HG02840 (cell line): ENCODE measurements at regions not wholly inside any gene's neighbourhood (a gene's known extent, or its start where the extent isn't known, plus 50 kb on each side); places are given as distances from the start of the nearest gene placed in this dataset.
A peak's percentile ranks its signal among the peaks of the same experiment; 100 is the strongest.
"Not testable (repeated sequence)": the region's sequence is repeated elsewhere in the genome, so short reads cannot be mapped to it uniquely, and the experiment has no call there.

ENCODE experiments used
- ATAC-seq: cut with Tn5 transposase; IDR thresholded peaks from one replicate; pipeline ENCODE4 v1.9.1; 2021; ENCODE audit warnings: mild to moderate bottlenecking, moderate library complexity, moderate number of reproducible peaks; ENCODE audit not compliant: unreplicated experiment, low FRiP score

DNA sequence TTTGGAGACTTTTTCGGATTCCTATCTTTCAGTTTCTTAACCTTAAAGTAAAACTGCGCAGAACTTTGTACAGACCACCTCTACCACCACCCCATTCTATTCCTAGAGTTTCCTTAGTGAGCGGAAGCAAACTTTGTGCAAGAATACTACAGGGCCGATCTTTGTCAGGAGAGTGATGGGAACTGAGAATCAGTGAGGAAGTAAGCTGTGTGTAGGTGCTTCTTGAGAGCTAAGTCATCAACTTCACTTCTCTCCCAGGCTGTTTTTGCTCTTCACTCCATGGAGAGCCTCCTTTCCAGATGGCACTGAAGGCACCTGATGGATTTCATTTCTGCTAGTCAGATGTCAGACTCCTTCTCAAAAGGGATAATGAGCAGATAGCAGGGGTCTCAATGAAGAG, 127.3 kb downstream of the SPATA31D1 start:
- ATAC-seq = no peak

DNA sequence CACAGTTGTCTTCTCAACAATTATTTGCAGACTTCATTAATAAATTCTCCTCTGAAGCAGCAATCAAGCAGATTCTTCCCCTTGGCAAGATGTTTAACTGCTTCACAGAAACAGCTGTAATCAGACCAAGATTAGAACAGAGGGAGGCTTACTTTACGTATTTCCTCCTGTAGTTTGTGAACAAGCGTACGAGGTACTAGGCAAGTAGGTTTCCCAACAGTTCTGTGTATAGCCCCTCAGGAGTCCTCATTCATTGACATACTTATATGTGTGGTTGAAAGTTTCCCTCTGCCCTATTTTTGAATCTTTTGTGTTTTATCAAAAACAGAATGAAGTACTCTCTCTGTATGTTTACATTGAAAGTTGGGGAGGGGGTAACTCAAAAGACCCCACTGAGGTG, 128.0 kb downstream of the SPATA31D1 start:
- no peak for ATAC-seq

DNA sequence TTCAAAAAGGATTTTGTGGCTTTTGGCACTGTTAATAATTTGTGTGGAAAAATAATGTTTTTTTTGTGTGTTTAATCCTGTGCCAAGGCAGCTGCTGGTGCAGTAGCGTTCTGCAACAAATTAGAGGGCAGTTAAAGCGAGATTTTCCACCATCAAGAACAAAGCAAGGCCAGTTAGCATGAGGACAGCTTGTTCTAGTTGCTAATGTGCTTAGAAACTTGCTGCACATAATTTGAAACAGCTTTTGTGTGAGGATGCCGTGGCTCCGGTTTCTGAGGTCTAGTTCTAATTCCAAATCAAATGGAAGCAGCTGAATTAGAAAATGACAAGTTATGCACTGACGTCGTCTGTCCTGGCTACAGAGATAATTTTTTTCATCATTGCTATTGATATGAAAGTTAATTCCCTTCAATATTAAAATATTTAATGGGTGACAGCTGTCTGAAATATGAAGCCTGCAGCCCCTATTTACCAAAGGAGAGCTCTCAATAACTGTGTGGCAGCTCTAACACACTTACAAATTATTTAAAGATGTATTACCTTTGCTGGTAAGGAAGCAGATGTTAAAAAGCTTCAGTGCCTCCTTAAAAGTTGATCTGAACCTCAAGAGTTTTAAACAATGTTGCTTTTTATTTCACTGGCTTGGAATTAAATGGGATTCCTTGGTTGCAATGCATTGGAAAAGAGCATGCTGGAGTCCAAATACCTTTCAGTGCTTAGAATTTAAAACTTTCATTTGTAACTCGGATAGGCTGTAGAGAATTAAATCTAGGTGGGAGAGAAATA, 128.6 kb downstream of the SPATA31D1 start:
- ATAC-seq = no peak

DNA sequence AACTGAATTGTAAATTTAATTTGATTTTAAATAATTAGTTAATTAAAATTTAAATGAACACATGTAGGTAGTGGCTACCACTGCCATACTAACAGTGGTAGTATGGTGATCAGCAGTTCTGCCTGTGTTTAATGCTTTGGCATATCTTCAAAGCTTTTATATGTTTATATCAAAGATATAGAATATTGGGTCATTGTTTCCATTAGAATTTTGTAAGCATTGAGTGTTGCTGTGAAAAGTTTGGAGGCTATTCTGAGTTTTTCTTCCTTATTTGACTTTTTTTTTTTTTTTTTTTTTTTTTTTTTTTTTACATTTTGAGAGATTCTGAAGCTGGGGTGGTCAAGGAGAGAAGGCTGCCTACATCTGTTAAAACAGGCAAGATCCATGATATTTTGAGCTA, 134.2 kb downstream of the SPATA31D1 start:
- no peak for ATAC-seq

DNA sequence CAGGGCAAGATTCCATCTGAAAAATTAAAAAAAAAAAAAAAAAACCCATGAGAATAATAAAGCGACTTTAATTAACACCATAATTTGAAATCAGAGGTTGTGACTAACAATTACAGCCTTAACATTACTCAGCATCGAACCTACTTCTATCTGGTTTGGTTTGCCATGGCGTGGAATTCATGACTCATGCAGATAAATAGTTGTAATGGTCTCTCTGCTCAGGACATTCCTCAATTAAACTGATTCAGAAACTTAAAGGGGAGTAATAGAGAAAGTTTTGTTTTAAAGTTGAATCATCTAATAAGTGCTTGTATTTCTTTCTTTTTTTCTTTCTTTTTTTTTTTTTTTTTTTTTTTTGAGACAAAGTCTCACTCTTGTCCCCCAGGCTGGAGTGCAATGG, 135.5 kb downstream of the SPATA31D1 start:
- no peak for ATAC-seq

DNA sequence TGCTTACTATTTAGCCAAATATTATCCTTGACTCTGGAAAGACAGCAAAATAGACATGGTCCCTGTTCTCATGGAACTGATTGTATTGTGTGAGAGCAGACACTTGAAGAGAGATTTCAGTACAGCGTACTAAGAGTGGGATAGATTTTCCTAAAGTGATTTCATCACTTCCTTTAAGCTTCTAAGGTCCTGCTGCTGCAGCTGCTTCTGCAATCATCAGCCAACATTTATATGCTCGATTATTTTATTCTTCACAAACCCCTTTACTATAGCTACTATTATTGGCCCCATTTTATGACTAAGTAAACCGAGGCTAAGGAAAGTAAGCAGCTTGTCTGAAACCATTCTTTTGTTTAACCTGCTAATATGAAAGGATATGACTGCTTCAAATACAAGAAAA, 137.7 kb downstream of the SPATA31D1 start:
- no peak for ATAC-seq

DNA sequence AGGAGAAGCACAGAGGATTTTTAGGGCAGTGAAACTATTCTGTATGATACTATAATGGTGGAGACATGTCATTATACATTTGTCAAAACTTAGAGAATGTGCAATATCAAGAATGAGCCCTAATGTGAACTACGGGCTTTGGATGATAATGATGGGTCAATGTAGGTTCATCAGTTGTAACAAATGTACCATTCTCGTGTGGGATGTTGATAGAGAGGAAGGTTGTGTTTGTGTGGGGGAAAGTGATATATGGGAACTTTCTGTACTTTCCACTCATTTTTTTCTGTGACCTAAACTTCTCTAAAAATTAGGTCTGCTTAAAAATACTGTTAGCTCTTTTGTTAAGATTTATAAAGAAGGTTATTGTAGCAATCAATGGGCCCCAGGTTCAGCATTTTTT, 138.9 kb downstream of the SPATA31D1 start:
- no peak for ATAC-seq

DNA sequence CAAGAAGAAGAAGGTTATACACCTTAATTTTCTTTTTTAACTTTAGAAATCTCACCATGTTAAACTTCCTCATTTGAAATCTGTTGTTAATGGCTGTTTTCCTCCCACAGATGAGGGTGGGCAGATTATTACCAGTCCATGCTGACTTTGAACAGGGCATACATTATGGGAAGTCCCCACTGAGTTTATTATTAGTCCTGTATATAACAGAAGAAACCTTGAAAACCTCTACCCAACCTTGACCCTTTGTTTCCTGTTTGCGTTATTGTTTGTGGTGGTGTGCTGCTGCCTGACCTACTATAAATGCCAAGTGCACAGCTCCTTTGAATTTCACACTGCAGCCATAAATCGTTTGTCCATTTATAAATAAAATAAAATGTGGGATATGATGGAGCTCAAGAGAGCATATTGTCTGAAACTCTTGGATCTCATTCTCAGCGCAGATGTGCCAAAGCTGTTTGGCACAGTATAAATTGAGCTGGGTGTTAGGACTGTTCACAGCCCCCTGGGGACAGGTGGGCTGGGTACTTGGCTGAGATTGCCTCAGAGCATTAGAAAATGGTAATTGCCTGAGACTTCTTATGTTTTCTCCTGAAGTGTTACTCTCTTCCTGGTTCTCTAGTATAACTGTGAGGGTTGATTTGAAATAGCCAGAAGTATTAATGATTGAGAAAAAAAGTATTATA, 139.6 kb downstream of the SPATA31D1 start:
- ATAC-seq = peak; percentile 60

DNA sequence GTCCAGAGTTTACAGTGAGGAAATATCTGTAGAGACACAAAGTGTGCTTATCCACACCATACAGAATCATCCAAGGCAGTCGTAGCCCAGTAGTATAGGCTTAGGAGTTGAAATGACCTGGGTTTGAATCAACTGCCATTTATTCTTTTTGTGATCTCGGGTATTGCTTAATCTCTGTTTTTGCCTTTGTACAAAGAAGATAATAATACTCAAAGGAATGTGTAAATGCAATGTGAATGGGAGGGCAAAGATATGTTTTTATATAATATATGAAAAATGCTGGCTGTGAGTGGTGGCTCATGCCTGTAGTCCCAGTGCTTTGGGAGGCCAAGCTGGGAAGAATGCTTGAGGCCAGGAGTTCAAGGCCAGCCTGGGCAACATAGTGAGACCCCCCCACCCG, 141.1 kb downstream of the SPATA31D1 start:
- no peak for ATAC-seq

DNA sequence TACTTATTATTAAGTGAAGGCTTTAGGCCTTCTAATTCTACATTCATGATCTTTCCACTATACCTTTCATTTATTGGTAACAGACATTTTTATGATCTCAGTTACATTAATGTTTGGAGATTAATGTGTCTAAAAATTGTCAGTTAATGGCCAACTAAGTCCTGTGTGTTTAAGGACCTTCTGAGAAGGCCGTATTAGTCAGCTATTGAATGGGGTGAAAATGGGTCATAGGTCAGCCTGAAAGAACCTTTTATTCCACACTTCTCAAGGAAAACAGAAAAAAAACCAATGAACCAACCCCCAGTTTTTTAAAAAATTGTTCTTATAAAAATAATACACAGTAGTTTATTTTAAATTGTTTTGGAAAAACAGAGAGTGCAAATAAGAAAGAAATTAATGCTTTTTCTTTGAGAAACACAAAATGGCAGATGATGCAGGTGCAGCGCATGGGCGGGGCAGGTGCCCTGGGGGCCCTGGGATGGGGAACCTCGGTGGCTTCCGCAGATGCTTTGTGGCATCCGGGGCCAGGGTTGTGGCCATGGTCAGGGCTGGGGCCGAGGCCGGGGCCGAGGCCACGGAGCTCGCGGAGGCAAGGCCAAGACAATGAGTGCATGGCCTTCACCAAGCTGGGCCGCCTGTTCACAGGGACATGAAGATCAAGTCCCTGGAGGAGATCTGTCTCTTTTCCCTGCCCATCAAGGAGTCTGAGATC, 141.9 kb downstream of the SPATA31D1 start:
- no peak for ATAC-seq

DNA sequence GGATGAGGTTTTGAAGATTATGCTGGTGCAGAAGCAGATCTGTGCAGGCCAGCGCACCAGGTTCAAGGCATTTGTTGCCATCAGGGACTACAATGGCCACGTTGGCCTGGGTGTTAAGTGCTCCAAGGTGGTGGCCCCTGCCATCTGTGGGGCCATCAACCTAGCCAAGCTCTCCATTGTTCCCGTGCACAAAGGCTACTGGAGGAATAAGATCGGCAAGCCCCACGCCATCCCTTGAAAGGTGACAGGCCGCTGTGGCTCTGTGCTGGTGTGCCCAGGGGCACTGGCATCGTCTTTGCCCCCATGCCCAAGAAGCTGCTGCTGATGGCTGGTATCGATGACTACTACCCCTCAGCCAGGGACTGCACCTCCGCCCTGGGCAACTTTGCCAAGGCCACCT, 142.5 kb downstream of the SPATA31D1 start:
- no peak for ATAC-seq

DNA sequence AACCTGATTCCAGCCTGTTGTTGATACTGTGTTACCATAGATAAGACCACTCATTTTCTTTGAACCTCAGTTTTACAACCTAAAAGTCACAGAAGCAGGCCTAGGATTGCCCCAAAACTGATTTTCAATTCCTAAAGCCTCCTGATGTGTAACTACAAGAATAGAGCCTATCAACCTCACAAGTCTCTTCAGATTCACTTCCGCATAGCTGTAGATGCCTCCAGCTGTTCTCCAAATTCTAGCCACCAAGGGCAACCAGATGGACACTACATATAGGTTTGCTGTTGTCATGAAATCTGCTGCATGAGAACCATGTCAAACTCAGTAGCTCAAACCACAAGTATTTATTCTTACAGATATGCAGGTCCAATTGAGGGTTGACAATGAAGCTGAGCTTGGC, 143.5 kb downstream of the SPATA31D1 start:
- ATAC-seq = no peak

DNA sequence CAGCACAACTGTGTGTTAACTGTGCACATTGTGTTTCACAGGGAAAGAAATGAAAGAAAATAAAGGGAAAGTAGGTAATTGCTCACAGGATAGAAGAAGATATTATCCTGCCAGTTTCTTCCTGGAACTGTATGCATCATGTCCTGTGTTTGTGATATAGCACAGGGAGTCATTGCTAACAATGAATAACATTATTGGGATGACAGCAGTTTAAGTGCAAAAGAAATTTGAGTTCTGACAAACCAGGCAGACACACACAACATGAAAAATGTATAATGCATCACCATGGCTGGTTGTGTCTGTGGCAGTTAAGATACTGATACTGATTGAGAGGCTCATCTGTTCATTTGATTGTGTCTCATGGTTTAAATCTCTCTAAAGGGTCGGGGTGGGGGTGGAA, 145.4 kb downstream of the SPATA31D1 start:
- no peak for ATAC-seq

DNA sequence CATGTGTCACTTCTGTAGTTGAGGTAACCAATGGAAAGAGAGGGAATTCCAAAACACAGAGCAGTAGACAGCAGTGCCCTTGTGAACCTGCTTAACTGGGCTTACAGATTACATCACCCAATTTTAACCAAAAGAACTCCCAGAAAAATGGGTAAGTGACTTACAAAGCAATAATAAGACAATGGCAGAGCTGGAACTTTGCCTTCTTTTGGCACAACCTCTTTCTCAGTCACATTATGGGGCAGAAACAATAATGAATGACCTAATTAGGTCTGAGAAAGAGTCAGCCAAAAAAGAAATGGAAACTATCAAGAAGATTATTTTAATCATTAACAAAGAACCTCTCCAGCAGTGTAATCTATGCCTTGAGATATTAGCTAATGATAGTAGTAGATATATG, 146.5 kb downstream of the SPATA31D1 start:
- ATAC-seq = no peak

DNA sequence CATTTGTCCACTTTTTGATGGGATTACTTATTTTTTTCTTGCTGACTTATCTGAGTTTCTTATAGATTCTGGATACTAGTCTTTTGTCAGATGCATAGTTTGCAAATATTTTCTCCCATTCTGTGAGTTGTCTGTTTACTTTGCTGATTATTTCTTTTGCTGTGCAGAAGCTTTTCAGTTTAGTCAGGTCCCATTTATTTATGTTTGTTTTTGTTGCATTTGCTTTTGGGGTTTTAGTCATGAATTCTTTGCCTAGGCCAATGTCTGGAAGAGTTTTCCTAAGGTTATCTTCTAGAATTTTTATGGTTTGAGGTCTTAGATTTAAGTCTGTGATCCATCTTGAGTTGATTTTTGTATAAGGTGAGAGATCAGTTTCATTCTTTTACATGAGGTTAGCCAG, 149.5 kb downstream of the SPATA31D1 start:
- ATAC-seq = not testable (repeated sequence)

DNA sequence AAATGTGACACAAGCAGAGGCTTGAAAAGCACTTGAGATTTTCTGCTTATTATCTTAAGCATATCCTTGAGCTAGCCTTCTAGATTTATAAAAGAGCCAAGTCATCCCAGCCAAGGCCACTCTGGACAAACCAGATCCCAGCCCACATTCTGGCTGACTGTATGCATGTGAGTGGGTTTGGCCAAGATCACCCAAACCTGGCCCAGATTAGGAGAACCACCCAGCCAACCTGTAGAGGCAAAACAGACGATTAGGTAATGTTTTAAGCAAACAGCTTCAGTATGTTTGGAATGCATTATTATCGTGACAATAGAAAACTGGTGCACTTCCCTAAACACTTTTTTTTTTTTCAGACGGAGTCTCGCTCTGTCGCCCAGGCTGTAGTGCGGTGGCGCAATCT, 151.9 kb downstream of the SPATA31D1 start:
- no peak for ATAC-seq

DNA sequence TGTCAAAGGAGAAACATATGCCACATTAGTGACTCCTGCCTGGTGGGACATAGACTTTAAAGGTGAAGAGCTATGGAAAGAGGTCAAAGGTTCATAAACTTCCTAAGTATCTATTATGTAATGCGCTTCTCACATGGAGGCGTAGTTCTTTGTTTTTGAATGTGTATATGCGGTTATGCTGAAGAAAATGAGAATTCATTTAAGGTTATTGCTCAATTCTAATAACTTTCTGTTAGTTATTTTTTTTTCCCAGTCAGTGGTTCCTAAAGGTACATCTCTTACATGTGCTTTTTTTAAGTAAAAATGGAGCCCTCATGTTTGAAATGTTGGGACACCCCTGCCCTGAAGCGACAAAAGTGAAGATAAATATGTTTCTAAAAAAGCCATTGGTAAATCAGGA, 156.2 kb downstream of the SPATA31D1 start:
- no peak for ATAC-seq

DNA sequence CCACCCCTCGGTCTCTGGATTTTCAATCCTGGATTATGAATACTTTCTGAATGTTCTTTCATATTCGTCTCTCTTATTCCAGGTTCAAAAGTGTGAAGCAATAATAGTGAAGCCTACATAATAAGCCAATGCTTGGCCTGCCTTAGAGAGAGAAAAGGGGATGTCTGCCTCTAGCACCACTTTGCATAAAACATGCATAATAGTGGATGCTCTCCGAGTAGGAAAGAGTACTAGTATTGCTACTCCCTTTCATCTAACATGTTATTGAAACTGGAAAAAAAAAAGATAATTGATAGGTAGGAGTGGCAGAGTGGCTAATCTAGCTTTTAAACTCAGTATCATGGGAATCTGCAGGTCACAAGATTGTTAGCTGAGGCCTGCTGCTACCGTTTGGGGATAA, 158.1 kb downstream of the SPATA31D1 start:
- ATAC-seq = no peak

DNA sequence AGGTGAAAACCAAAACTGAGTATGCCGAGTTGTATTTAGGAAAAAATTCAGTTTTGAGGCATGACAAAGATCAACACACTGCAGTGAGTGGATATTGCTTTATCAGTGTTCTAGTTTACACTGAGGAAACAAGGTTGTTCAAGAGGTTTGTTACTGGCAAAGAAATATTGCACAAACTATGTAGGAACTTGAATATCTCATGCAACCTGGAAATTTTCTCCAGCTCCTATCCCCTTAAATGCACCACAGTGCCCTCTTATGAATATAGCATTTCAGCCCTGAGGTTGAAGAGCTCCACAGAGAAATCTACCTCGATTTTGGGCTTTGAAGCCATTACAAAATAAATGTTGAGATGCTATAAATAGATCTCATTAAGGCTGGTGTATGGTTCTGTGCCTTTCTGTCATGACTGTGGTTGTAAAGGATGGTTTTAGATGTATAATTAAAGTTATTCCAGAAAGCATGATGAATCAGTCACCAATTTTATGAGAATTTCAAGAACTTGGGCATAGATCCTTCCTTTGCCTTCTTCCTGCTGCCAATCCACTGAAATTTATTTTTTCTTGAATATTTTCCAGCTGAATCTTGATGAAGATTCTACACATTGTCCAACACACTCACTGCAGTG, 159.3 kb downstream of the SPATA31D1 start:
- no peak for ATAC-seq

DNA sequence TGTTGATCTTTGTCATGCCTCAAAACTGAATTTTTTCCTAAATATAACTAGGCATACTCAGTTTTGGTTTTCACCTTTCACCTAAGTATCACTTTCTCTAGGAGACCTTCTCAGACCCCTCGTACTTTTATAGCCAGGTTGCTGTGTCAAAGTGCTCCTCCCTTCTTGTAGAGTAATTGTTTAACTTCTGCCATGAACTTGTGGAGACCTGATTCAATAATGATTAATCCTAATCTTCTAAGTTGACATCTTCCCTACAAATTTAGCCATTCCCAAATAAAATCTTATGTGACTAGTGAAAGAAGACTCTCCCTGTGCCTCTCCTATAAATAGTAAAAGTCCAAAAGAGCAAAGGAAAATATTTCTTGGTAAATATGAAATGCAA, 159.8 kb downstream of the SPATA31D1 start:
- no peak for ATAC-seq

DNA sequence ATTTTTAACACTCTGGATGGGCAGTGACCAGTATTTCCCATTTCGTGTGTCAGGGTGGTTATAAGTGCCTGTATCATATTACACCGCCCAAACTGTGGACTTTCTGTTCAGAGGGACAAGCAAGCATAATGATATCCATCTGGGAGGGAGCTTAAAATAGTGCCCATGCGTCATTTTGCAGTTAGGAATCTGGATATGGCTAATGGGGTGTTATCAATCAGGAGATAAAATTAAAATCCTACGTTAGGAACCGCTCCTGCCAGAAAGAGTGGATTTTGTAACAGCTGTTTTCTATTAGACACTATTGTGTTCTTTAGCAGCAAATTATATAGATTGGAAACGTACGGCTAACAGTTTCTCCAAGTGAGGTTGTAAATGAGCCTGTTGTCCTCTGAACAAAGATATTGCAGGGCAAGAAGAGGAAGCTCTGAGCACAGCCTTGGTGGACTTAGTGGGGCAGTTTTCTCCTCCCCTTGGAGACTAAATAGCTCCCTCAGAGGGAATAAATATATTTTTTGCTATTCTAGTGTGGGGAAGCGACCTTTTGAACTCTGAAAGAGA, 160.4 kb downstream of the SPATA31D1 start:
- ATAC-seq = no peak
